ENCODE measurements at regions not wholly inside any gene's neighbourhood (a gene's known extent, or its start where the extent isn't known, plus 50 kb on each side); places are given as distances from the start of the nearest gene placed in this dataset.
"Not testable (repeated sequence)": the region's sequence is repeated elsewhere in the genome, so short reads cannot be mapped to it uniquely, and the experiment has no call there.

DNA sequence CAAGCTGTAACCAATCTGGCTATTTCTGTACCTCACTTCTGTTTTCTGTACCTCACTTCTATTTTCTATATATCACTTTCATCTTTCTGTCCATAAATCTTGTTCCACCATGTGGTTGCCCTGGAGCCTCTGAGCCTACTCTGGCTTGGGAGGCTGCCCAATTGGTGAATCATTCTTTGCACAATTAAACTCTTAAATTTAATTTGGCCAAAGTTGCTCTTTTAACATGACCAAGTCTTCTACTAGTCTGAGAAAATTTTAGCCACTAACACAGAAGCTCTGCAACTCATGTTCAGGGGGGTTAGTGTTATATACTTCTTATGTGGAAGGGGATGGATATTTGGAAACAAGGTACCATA is 503.5 kb downstream of the KIF20B start:
- Mint-ChIP-seq H3K4me3 (no peak overlapping the region), H3K36me3 (ENCODE audit: low read depth) (no peaks in the 10 kb centered on the region), H3K27me3 (peaks cover 5% of the 10 kb centered on the region), H3K4me1 (ENCODE audit: low read depth) (no peaks in the 10 kb centered on the region), H3K27ac (no peak overlapping the region), H3K9me3 (no peaks in the 10 kb centered on the region)
- DNase-seq, result no peak

- Mint-ChIP-seq H3K27ac (no peak overlapping the region), H3K9me3 (no peaks in the 10 kb centered on the region), H3K4me3 (no peak overlapping the region), H3K36me3 (ENCODE audit: low read depth) (no peaks in the 10 kb centered on the region), H3K4me1 (ENCODE audit: low read depth) (no peaks in the 10 kb centered on the region), H3K27me3 (peaks cover 5% of the 10 kb centered on the region)
- no peak for DNase-seq
These were observed 503.9 kb downstream of the KIF20B start for GRCh38 chr10:90205340-90205739.

DNA sequence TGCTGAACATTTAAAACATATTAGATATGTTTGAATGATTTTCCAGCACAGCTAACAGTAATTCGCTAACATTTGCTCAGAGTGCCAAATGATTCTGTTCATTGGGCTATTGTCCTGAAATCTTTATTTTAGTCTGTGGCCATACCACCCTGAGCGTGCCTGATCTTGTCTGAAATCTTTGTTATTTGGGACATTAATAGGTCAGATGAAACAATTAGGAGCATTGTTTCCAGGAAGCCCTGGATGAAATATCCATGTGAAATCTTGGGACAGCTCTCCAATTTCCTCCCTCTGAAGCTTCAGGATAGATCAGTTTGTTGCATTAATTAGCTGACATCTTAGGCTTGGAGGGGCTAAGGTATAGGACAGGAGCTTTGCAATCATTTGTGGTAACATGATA is 512.0 kb downstream of the KIF20B start:
- no peaks in the 10 kb centered on the region for H3K36me3 Mint-ChIP-seq (ENCODE audit: low read depth)
- DNase-seq, result no peak
- H3K27me3 Mint-ChIP-seq, result no peaks in the 10 kb centered on the region
- no peak overlapping the region for H3K27ac Mint-ChIP-seq
- no peak overlapping the region for H3K4me3 Mint-ChIP-seq
- H3K4me1 Mint-ChIP-seq (ENCODE audit: low read depth), result no peaks in the 10 kb centered on the region
- no peaks in the 10 kb centered on the region for H3K9me3 Mint-ChIP-seq

DNA sequence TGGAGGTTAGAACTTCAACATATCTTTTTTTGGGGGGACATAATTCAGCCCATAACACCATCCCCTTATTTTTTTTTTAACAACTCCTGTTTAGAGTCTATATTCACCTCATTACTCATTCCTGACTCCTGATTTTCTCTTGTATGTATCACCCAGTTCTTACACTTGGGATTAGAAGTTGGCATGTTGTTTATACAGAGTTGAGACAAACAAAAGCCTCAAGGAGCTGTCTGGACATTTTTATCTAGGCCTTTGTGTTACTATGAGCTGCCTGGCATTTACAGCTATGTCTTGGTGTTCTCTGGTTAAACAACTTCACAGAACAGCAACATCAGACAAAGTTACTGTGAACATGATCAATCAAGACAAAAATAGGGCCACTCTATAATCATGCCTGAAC is 517.5 kb downstream of the KIF20B start:
- no peaks in the 10 kb centered on the region for H3K4me1 Mint-ChIP-seq (ENCODE audit: low read depth)
- H3K36me3 Mint-ChIP-seq (ENCODE audit: low read depth), result no peaks in the 10 kb centered on the region
- no peak overlapping the region for H3K27ac Mint-ChIP-seq
- no peak overlapping the region for H3K4me3 Mint-ChIP-seq
- no peaks in the 10 kb centered on the region for H3K9me3 Mint-ChIP-seq
- no peak for DNase-seq
- peaks cover 10% of the 10 kb centered on the region for H3K27me3 Mint-ChIP-seq

DNA sequence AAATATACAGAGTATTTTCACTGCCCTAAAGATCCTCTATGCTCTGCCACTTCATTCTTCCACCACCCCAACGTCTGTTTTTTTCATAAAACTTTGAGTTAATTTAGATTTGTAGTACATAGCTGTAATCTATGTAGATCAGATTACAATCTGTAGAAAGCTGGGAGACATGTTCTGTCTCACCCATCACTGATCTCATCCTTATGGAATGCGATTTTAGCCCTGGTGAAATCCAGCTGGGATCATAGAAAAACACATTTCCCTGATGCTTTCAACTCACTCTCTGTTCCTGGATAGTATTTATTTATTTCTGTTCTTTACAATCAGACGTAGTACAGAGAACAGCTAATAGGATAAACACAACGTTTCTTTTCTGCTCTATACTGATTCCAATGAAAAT is 521.0 kb downstream of the KIF20B start:
- no peak overlapping the region for H3K4me3 Mint-ChIP-seq
- peaks cover 2% of the 10 kb centered on the region for H3K9me3 Mint-ChIP-seq
- no peaks in the 10 kb centered on the region for H3K36me3 Mint-ChIP-seq (ENCODE audit: low read depth)

GRCh38 chr10:90222939-90223338 is 521.5 kb downstream of the KIF20B start:
- Mint-ChIP-seq H3K27ac (no peak overlapping the region), H3K9me3 (peaks cover 4% of the 10 kb centered on the region), H3K27me3 (peaks cover 21% of the 10 kb centered on the region), H3K4me3 (no peak overlapping the region), H3K4me1 (ENCODE audit: low read depth) (peaks cover 12% of the 10 kb centered on the region), H3K36me3 (ENCODE audit: low read depth) (no peaks in the 10 kb centered on the region)
- DNase-seq, result no peak

More for the DNA sequence above, 521.0 kb downstream of the KIF20B start:
- no peak for DNase-seq
- Mint-ChIP-seq H3K27me3 (peaks cover 21% of the 10 kb centered on the region), H3K4me1 (ENCODE audit: low read depth) (peaks cover 10% of the 10 kb centered on the region), H3K27ac (no peak overlapping the region)

- Mint-ChIP-seq H3K4me1 (ENCODE audit: low read depth) (peaks cover 19% of the 10 kb centered on the region), H3K9me3 (peaks cover 9% of the 10 kb centered on the region), H3K4me3 (no peak overlapping the region), H3K27ac (no peak overlapping the region), H3K36me3 (ENCODE audit: low read depth) (no peaks in the 10 kb centered on the region), H3K27me3 (peaks cover 27% of the 10 kb centered on the region)
- DNase-seq, result no peak
These were observed 523.6 kb downstream of the KIF20B start for GRCh38 chr10:90224791-90225566.

DNA sequence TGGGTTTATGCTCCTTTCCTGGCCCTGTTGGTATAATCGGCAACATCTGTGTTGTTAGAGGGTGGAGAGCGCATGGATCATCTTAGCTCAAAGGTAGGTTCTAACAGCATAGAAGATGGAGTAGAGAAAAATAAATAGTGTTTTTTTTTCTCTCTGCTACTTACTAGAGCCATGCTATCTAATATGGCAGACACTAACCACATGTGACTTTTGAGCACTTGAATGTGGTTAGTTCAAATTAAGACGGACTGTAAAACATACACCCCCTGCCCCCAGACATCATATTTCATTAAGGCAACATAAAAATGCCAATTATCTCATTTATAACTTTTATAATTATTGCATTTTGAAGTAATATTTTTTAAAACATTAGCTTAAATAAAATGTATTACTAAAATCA is 525.1 kb downstream of the KIF20B start:
- Mint-ChIP-seq H3K36me3 (ENCODE audit: low read depth) (no peaks in the 10 kb centered on the region), H3K4me3 (no peak overlapping the region), H3K9me3 (peaks cover 16% of the 10 kb centered on the region), H3K27ac (no peak overlapping the region), H3K27me3 (peaks cover 35% of the 10 kb centered on the region), H3K4me1 (ENCODE audit: low read depth) (peaks cover 19% of the 10 kb centered on the region)
- DNase-seq, result no peak

- no peak for DNase-seq
- Mint-ChIP-seq H3K36me3 (ENCODE audit: low read depth) (no peaks in the 10 kb centered on the region), H3K4me1 (ENCODE audit: low read depth) (peaks cover 19% of the 10 kb centered on the region), H3K4me3 (no peak overlapping the region), H3K27me3 (peaks cover 35% of the 10 kb centered on the region), H3K9me3 (peaks cover 16% of the 10 kb centered on the region), H3K27ac (peak overlapping the region; percentile 77)
These were observed 525.8 kb downstream of the KIF20B start for GRCh38 chr10:90227217-90227656.

- Mint-ChIP-seq H3K9me3 (peaks cover 16% of the 10 kb centered on the region), H3K4me1 (ENCODE audit: low read depth) (peaks cover 19% of the 10 kb centered on the region), H3K36me3 (ENCODE audit: low read depth) (no peaks in the 10 kb centered on the region), H3K27ac (peak overlapping the region; percentile 42), H3K27me3 (peaks cover 35% of the 10 kb centered on the region), H3K4me3 (no peak overlapping the region)
- no peak for DNase-seq
These were observed 526.4 kb downstream of the KIF20B start for GRCh38 chr10:90227786-90228185.

DNA sequence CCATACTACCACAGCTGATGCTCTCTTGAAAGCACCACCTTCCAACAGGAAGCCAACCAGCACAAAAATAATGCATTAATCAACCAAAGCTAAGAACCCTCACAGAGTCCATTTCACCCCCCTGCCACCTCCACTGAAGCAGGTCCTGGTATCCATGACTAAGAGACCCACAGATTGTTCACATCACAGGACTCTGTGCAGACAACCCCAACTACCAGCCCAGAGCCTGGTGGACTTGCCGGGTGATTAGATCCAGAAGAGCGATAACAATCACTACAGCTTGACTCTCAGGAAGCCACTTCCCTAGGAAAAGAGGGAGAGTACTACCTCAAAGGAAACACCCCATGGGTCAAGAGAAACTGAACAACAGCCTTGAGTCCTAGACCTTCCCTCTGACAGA is 528.1 kb downstream of the KIF20B start:
- H3K4me1 Mint-ChIP-seq (ENCODE audit: low read depth), result peaks cover 19% of the 10 kb centered on the region
- H3K36me3 Mint-ChIP-seq (ENCODE audit: low read depth), result no peaks in the 10 kb centered on the region
- no peak overlapping the region for H3K27ac Mint-ChIP-seq
- DNase-seq, result no peak
- peaks cover 16% of the 10 kb centered on the region for H3K9me3 Mint-ChIP-seq
- no peak overlapping the region for H3K4me3 Mint-ChIP-seq
- peaks cover 30% of the 10 kb centered on the region for H3K27me3 Mint-ChIP-seq

GRCh38 chr10:90233805-90234204 is 532.4 kb downstream of the KIF20B start:
- H3K9me3 Mint-ChIP-seq, result peaks cover 12% of the 10 kb centered on the region
- DNase-seq, H3K27ac Mint-ChIP-seq: not testable (repeated sequence)

DNA sequence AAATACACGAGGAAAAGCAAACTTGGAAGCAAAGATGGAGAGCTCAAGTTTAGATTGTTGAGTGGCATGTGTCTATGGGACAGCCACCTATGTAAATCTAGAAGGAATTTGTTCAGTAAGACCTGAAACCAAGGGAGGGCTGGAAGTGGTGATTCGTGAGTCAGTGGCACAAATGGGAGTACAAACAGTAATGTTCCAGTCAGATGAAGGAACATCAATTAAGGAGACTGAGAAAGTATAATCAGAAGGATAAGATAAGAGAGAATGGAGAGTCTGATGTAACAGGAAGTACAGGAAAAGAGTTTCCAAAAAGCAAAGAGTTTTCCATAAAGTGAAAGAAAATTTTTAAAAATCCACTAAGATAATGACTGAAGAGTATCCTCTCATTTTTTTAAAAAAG is 544.2 kb downstream of the KIF20B start:
- DNase-seq, result no peak
- no peaks in the 10 kb centered on the region for H3K36me3 Mint-ChIP-seq (ENCODE audit: low read depth)
- H3K27me3 Mint-ChIP-seq, result no peaks in the 10 kb centered on the region
- no peaks in the 10 kb centered on the region for H3K4me1 Mint-ChIP-seq (ENCODE audit: low read depth)
- H3K4me3 Mint-ChIP-seq, result no peak overlapping the region
- H3K27ac Mint-ChIP-seq, result no peak overlapping the region
- H3K9me3 Mint-ChIP-seq, result no peaks in the 10 kb centered on the region

More at GRCh38 chr10:90233805-90234204, 532.4 kb downstream of the KIF20B start:
- peaks cover 25% of the 10 kb centered on the region for H3K27me3 Mint-ChIP-seq
- H3K36me3 Mint-ChIP-seq (ENCODE audit: low read depth); H3K4me3 Mint-ChIP-seq; H3K4me1 Mint-ChIP-seq (ENCODE audit: low read depth): not testable (repeated sequence)

DNA sequence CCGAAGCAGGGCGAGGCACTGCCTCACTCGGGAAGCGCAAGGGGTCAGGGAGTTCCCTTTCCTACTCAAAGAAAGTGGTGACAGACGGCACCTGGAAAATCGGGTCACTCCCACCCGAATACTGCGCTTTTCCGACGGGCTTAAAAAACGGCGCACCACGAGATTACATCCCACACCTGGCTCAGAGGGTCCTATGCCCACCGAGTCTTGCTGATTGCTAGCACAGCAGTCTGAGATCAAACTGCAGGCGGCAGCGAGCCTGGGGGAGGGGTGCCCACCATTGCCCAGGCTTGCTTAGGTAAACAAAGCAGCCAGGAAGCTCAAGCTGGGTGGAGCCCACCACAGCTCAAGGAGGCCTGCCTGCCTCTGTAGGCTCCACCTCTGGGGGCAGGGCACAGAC is 549.4 kb downstream of the KIF20B start:
- H3K4me1 Mint-ChIP-seq (ENCODE audit: low read depth); H3K27me3 Mint-ChIP-seq; H3K4me3 Mint-ChIP-seq; H3K27ac Mint-ChIP-seq; H3K9me3 Mint-ChIP-seq; DNase-seq; H3K36me3 Mint-ChIP-seq (ENCODE audit: low read depth): not testable (repeated sequence)

- Mint-ChIP-seq H3K9me3 (peaks cover 3% of the 10 kb centered on the region), H3K36me3 (ENCODE audit: low read depth) (no peaks in the 10 kb centered on the region), H3K4me3 (no peak overlapping the region), H3K27ac (no peak overlapping the region), H3K4me1 (ENCODE audit: low read depth) (no peaks in the 10 kb centered on the region), H3K27me3 (no peaks in the 10 kb centered on the region)
- no peak for DNase-seq
These were observed 568.3 kb downstream of the KIF20B start for GRCh38 chr10:90269699-90270098.

Measured in activated T-cell treated with anti-CD3 and anti-CD28 coated beads, Interleukin-2, amount 50 U/mL, for 24 hours (primary cell).